ENCODE measurements at regions not wholly inside any gene's neighbourhood (a gene's known extent, or its start where the extent isn't known, plus 50 kb on each side); places are given as distances from the start of the nearest gene placed in this dataset.

- FAIRE-seq (no peak), DNase-seq (ENCODE audit: low read depth in 1 of 2, low spot score in 2 of 2) (no peak)
- no peak overlapping the region for H3K9ac ChIP-seq (replicated peaks in 1 of 4; ENCODE audit: extremely low read depth in 1 of 4, low read depth in 3 of 4, low read length in 3 of 4)
- no peak for TF ChIP-seq USF2 (IDR thresholded peaks at IDR 0.05; ENCODE audit: low read length)
- no peak for TF ChIP-seq CBX5 (IDR thresholded peaks at IDR 0.05; ENCODE audit: low read depth, low read length)
- no peak for TF ChIP-seq RBBP5 (IDR thresholded peaks at IDR 0.05; ENCODE audit: borderline replicate concordance, low read depth, low read length)
- TF ChIP-seq SRF (IDR thresholded peaks at IDR 0.05; ENCODE audit: low read depth, low read length) = no peak
- no peak for TF ChIP-seq SP2 (IDR thresholded peaks at IDR 0.05; ENCODE audit: low read length)
- TF ChIP-seq BCL11A (IDR thresholded peaks at IDR 0.05; ENCODE audit: low read depth in 2 of 2, low read length in 2 of 2) = no peak
- TF ChIP-seq SP4 (IDR thresholded peaks at IDR 0.05; ENCODE audit: low read length) = no peak
- TF ChIP-seq NANOG (IDR thresholded peaks at IDR 0.05; ENCODE audit: insufficient read depth, low read depth, low read length, poor library complexity, severe bottlenecking) = no peak
- TF ChIP-seq CTBP2 (IDR thresholded peaks at IDR 0.05; ENCODE audit: borderline replicate concordance, insufficient read depth, insufficient read length, low read length) = no peak
- no peak for TF ChIP-seq ZNF274 (IDR thresholded peaks at IDR 0.05; ENCODE audit: borderline replicate concordance, extremely low read depth, low read length)
- TF ChIP-seq, protein P1, sequence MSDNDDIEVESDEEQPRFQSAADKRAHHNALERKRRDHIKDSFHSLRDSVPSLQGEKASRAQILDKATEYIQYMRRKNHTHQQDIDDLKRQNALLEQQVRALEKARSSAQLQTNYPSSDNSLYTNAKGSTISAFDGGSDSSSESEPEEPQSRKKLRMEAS (IDR thresholded peaks at IDR 0.05) = no peak
- no peak overlapping the region for H3K4ac ChIP-seq (replicated peaks; ENCODE audit: insufficient read length, low read depth, low read length)
- H2AK5ac ChIP-seq (ENCODE audit: low read depth, low read length) = no peak overlapping the region
- no peak overlapping the region for H4K91ac ChIP-seq (replicated peaks; ENCODE audit: insufficient read length, low read length)
- no peak overlapping the region for H3K27ac ChIP-seq (ENCODE audit: low read depth, low read length)
- no peak overlapping the region for H2BK15ac ChIP-seq (ENCODE audit: low read length)
- no peak overlapping the region for H2BK120ac ChIP-seq (replicated peaks; ENCODE audit: low read depth, low read length)
- ChIA-PET CTCF (ENCODE audit: partially characterized antibody) (no interaction called here), POLR2A (ENCODE audit: partially characterized antibody) (no interaction called here)
- H3K27me3 ChIP-seq (replicated peaks in 1 of 4; ENCODE audit: control insufficient read depth in 3 of 4, extremely low read depth in 1 of 4, insufficient read depth in 3 of 4, low read length in 3 of 4) = no peaks in the 10 kb centered on the region
- no peak overlapping the region for H3K23ac ChIP-seq (ENCODE audit: insufficient read length)
- H3K4me1 ChIP-seq (replicated peaks in 1 of 4; ENCODE audit: control insufficient read depth in 3 of 4, insufficient read depth in 4 of 4, low read length in 3 of 4) = peaks cover 0 to 3% (median 1%) of the 10 kb centered on the region in 4 experiments; a peak in 1 of 7 replicates
- no peak overlapping the region for H3K18ac ChIP-seq (ENCODE audit: extremely low read depth, low read length)
- no peak overlapping the region for H2BK5ac ChIP-seq (ENCODE audit: low read depth, low read length)
- 100% methylated on average over 1 of the region's 2 CpGs; no CpG with 5 or more reads in 1 of the 2 experiments for WGBS, 2 experiments (ENCODE audit: extremely low coverage in 1 of 2, insufficient coverage in 1 of 2, insufficient read length in 1 of 2, insufficient replicate concordance in 2 of 2, low coverage in 1 of 2, low lambda C conversion rate in 2 of 2, missing lambda C conversion rate in 1 of 2)
- H4K8ac ChIP-seq (ENCODE audit: extremely low read depth, insufficient read depth, low read length) = no peak overlapping the region
- no peak overlapping the region for H3K4me2 ChIP-seq (ENCODE audit: insufficient read depth in 1 of 2, low read depth in 2 of 2, low read length in 2 of 2)
- H3K56ac ChIP-seq (replicated peaks; ENCODE audit: insufficient read length, low read depth, low read length) = no peak overlapping the region
- no peak overlapping the region for H2BK20ac ChIP-seq (ENCODE audit: low read length)
- H3K79me2 ChIP-seq (ENCODE audit: control insufficient read depth in 1 of 2, insufficient read depth in 2 of 2, low read length in 2 of 2) = no peaks in the 10 kb centered on the region
- H3K14ac ChIP-seq (ENCODE audit: insufficient read length) = no peak overlapping the region
- H2BK12ac ChIP-seq (ENCODE audit: low read depth, low read length) = no peak overlapping the region
- no peaks in the 10 kb centered on the region for H3K79me1 ChIP-seq (ENCODE audit: low read depth, low read length)
- no peaks in the 10 kb centered on the region for H3K23me2 ChIP-seq (ENCODE audit: low read depth, low read length)
- no peaks in the 10 kb centered on the region for H3K36me3 ChIP-seq (ENCODE audit: control insufficient read depth in 2 of 4, insufficient read depth in 4 of 4, low read length in 3 of 4)
- no peak overlapping the region for H4K5ac ChIP-seq (ENCODE audit: insufficient read length, low read depth, low read length)
- no peaks in the 10 kb centered on the region for H4K20me1 ChIP-seq (replicated peaks in 1 of 2; ENCODE audit: control insufficient read depth in 1 of 2, insufficient read depth in 2 of 2, low read length in 2 of 2)
- H2AFZ ChIP-seq (ENCODE audit: low read length) = no peak overlapping the region
- H3K4me3 ChIP-seq (ENCODE audit: extremely low read depth in 1 of 4, insufficient read depth in 2 of 4, low read depth in 3 of 4, low read length in 4 of 4) = no peak overlapping the region
- no peaks in the 10 kb centered on the region for H3K9me3 ChIP-seq (ENCODE audit: insufficient read depth in 2 of 2, low read depth in 1 of 2, low read length in 1 of 2)
Measured at GRCh38 chr6:133004304-133004884, 190.0 kb downstream of the RPS12 start.

Measured in H1 (cell line).